ENCODE measurements at regions not wholly inside any gene's neighbourhood (a gene's known extent, or its start where the extent isn't known, plus 50 kb on each side); places are given as distances from the start of the nearest gene placed in this dataset.

DNA sequence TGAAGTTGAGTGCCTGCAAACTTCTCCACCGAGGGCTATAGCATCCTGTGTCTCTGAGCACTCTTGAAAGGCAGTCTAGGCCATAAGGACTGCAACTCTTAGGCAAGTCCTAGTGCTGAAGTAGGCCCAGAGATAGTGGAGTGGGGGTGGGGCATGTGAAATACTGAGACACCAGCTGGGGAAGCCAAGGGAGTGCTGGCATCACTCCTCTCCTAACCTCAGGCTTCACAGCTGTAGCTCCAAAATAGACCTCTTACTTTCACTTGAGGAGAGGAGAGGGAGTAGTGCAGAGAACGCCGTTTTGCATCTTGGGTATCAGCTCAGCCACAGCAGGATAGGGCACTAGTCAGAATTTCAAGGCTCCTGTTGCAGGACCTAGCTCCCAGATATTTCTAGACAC, 56.2 kb upstream of the CYSLTR1 start:
- H3K36me3 ChIP-seq: no peaks in the 10 kb centered on the region
- H3K27me3 ChIP-seq: no peaks in the 10 kb centered on the region
- no peak overlapping the region for H3K4me3 ChIP-seq
- intact Hi-C loops (cut with DNase I; ENCODE audit: low total_unique reads): no loop called here
- DNase-seq: no peak
- H3K4me1 ChIP-seq: no peaks in the 10 kb centered on the region
- no peak overlapping the region for H3K27ac ChIP-seq
- TF ChIP-seq, protein P1, sequence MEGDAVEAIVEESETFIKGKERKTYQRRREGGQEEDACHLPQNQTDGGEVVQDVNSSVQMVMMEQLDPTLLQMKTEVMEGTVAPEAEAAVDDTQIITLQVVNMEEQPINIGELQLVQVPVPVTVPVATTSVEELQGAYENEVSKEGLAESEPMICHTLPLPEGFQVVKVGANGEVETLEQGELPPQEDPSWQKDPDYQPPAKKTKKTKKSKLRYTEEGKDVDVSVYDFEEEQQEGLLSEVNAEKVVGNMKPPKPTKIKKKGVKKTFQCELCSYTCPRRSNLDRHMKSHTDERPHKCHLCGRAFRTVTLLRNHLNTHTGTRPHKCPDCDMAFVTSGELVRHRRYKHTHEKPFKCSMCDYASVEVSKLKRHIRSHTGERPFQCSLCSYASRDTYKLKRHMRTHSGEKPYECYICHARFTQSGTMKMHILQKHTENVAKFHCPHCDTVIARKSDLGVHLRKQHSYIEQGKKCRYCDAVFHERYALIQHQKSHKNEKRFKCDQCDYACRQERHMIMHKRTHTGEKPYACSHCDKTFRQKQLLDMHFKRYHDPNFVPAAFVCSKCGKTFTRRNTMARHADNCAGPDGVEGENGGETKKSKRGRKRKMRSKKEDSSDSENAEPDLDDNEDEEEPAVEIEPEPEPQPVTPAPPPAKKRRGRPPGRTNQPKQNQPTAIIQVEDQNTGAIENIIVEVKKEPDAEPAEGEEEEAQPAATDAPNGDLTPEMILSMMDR (IDR thresholded peaks at IDR 0.05): no peak
- H3K9me3 ChIP-seq: peaks cover 0 to 12% (median 7%) of the 10 kb centered on the region in 3 donors

DNA sequence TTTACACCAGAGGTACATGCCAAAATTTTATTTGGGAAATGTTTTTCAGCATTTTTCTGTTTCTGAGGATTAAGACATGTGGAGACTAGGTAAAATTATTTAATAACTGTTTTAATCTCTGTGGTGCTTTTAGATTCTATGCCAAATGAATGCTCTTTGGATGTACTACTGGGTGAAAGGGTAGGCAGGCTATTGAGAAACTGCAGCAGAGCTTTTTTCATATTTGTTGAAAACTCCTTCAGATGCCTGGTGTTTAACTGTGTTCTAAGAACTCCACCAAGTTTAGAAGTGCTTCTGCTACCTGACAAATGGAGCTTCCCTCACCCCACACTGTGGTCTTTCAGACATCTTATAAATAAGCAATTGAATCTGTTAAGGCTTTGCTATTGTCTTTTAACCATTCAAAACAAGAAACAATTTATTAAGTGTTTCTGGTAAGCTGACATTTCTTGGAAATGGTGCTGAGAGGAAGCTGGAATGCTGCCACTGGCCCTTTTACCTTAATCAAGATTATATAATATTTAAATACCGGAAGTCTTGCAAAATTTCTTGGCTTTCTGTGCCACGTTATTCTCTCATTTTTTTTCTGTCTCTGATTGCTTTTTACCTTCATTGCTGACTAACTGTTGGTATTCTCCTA, 51.2 kb upstream of the CYSLTR1 start:
- peaks cover 0 to 7% (median 0%) of the 10 kb centered on the region in 3 donors for H3K9me3 ChIP-seq
- H3K27me3 ChIP-seq: no peaks in the 10 kb centered on the region
- no peaks in the 10 kb centered on the region for H3K4me1 ChIP-seq
- no peak for DNase-seq
- intact Hi-C loops (cut with DNase I; ENCODE audit: low total_unique reads): no loop called here
- no peak overlapping the region for H3K27ac ChIP-seq
- TF ChIP-seq, protein P1 (IDR thresholded peaks at IDR 0.05): no peak
- no peak overlapping the region for H3K4me3 ChIP-seq
- H3K36me3 ChIP-seq: no peaks in the 10 kb centered on the region
